IMR-90 (cell line): ENCODE measurements at regions not wholly inside any gene's neighbourhood (a gene's known extent, or its start where the extent isn't known, plus 50 kb on each side); places are given as distances from the start of the nearest gene placed in this dataset.

Source experiments
- ATAC-seq: fragments of 200-7000 bp; cut with Tn5 transposase; 2 replicates; pipeline ENCODE4 v1.9.1; 2020; ENCODE audit warnings: low read depth, mild to moderate bottlenecking, moderate library complexity
- BruUV-seq: library from RNA; stranded (reverse); fragments of 400-500 nt; replicated peaks from 2 replicates; lab custom pipeline; 2021; lab: Mats Ljungman, UMichigan
- CTCF ChIA-PET: fragments of 300-600 bp; formaldehyde crosslinking; extraction: SDS; loops from one replicate; lab custom pipeline; 2021; ENCODE audit warnings: antibody characterized with exemption; lab: Yijun Ruan, JAX
- POLR2A ChIA-PET: fragments of 300-600 bp; sonication (Branson Sonifier 250); formaldehyde crosslinking; loops from one replicate; lab custom pipeline; 2022; ENCODE audit warnings: antibody characterized with exemption; ENCODE audit not compliant: unreplicated experiment; lab: Charles Lee
- DNase-seq: peaks from one replicate; pipeline ENCODE4 v3.0.0; 2013
- H2AFZ ChIP-seq: replicated peaks from 2 replicates; pipeline ENCODE3; 2013; ENCODE audit warnings: low read length, mild to moderate bottlenecking; ENCODE audit not compliant: poor library complexity
- H2AK5ac ChIP-seq: 2 replicates; pipeline ENCODE4 v1.6.1; 2013; ENCODE audit warnings: low read depth, low read length, inconsistent platforms
- H2AK9ac ChIP-seq: replicated peaks from 2 replicates; pipeline ENCODE3; 2013; ENCODE audit warnings: mild to moderate bottlenecking, low read depth, low read length, moderate library complexity; ENCODE audit not compliant: poor library complexity
- H2BK120ac ChIP-seq: 2 replicates; pipeline ENCODE4 v1.6.1; 2013; ENCODE audit warnings: low read depth, low read length, inconsistent platforms
- H2BK15ac ChIP-seq: 3 replicates; pipeline ENCODE4 v1.6.1; 2013; ENCODE audit warnings: low read depth, low read length, inconsistent platforms
- H2BK20ac ChIP-seq: 2 replicates; pipeline ENCODE4 v1.6.1; 2013; ENCODE audit warnings: low read depth, mild to moderate bottlenecking, inconsistent platforms, low read length, moderate library complexity
- H2BK5ac ChIP-seq: 2 replicates; pipeline ENCODE4 v1.6.1; 2013; ENCODE audit warnings: mild to moderate bottlenecking, low read depth, low read length, inconsistent platforms; ENCODE audit not compliant: poor library complexity, severe bottlenecking
- H3K14ac ChIP-seq: replicated peaks from 2 replicates; pipeline ENCODE4 v1.6.1; 2013; ENCODE audit warnings: low read depth, low read length, inconsistent platforms
- H3K18ac ChIP-seq: 2 replicates; pipeline ENCODE4 v1.6.1; 2013; ENCODE audit warnings: low read depth, low read length, control low read depth
- H3K23ac ChIP-seq: 2 replicates; pipeline ENCODE4 v1.6.1; 2013; ENCODE audit warnings: low read depth, low read length, inconsistent platforms
- H3K27ac ChIP-seq: 2 replicates; pipeline ENCODE4 v1.5.1; 2013; ENCODE audit warnings: mild to moderate bottlenecking, control low read depth, low read length; ENCODE audit not compliant: insufficient read depth
- H3K27me3 ChIP-seq: 2 replicates; pipeline ENCODE4 v1.6.1; 2013; ENCODE audit warnings: low read length; ENCODE audit not compliant: control insufficient read depth, insufficient read depth
- H3K36me3 ChIP-seq: 2 replicates; pipeline ENCODE4 v1.6.1; 2013; ENCODE audit warnings: low read length, mixed read lengths; ENCODE audit not compliant: control insufficient read depth, insufficient read depth
- H3K4ac ChIP-seq: 2 replicates; pipeline ENCODE4 v1.6.1; 2013; ENCODE audit warnings: low read depth, low read length, inconsistent platforms
- H3K4me1 ChIP-seq: 2 replicates; pipeline ENCODE4 v1.6.1; 2013; ENCODE audit warnings: low read length, mixed read lengths; ENCODE audit not compliant: control insufficient read depth, insufficient read depth
- H3K4me2 ChIP-seq: 2 replicates; pipeline ENCODE4 v1.6.1; 2013; ENCODE audit warnings: low read depth, mild to moderate bottlenecking, control low read depth, low read length, moderate library complexity
- H3K4me3 ChIP-seq: 2 replicates; pipeline ENCODE4 v1.5.1; 2013; ENCODE audit warnings: low read depth, mild to moderate bottlenecking, control low read depth, low read length, moderate library complexity; ENCODE audit not compliant: insufficient read depth
- H3K56ac ChIP-seq: 2 replicates; pipeline ENCODE4 v1.6.1; 2013; ENCODE audit warnings: low read length, inconsistent platforms; ENCODE audit not compliant: insufficient read depth; ENCODE audit errors: extremely low read depth
- H3K79me1 ChIP-seq, 2 experiments: 2 replicates each; pipeline ENCODE4 v1.6.1; 2013; ENCODE audit warnings: low read length in 2 of 2, inconsistent platforms in 1 of 2, low read depth in 1 of 2
- H3K9ac ChIP-seq: 2 replicates; pipeline ENCODE4 v1.6.1; 2013; ENCODE audit warnings: low read depth, low read length, control low read depth
- H3K9me1 ChIP-seq: 2 replicates; pipeline ENCODE4 v1.6.1; 2013; ENCODE audit warnings: low read length, inconsistent platforms; ENCODE audit not compliant: insufficient read depth
- H3K9me3 ChIP-seq: 2 replicates; pipeline ENCODE4 v1.6.1; 2013; ENCODE audit warnings: low read length; ENCODE audit not compliant: control insufficient read depth, insufficient read depth
- H4K20me1 ChIP-seq: 2 replicates; pipeline ENCODE4 v1.6.1; 2013; ENCODE audit warnings: low read length, inconsistent platforms; ENCODE audit not compliant: insufficient read depth
- H4K5ac ChIP-seq: 2 replicates; pipeline ENCODE4 v1.6.1; 2013; ENCODE audit warnings: mild to moderate bottlenecking, low read depth, low read length, control low read depth
- H4K8ac ChIP-seq, 2 experiments: 2 replicates each; pipeline ENCODE4 v1.6.1; 2013; ENCODE audit warnings: low read depth in 2 of 2, low read length in 2 of 2, control low read depth in 1 of 2, inconsistent platforms in 1 of 2
- H4K91ac ChIP-seq: 2 replicates; pipeline ENCODE4 v1.6.1; 2013; ENCODE audit warnings: low read depth, low read length, inconsistent platforms; ENCODE audit not compliant: insufficient read depth
- BHLHE40 ChIP-seq: fragments of 150-350 bp; IDR thresholded peaks from 2 replicates; pipeline ENCODE4 v1.6.1; 2016; ENCODE audit warnings: mild to moderate bottlenecking, low read depth, low read length
- ELK1 ChIP-seq: fragments of 150-350 bp; IDR thresholded peaks from 2 replicates; pipeline ENCODE4 v1.6.1; 2016; ENCODE audit warnings: low read depth, mild to moderate bottlenecking, low read length, moderate library complexity, borderline replicate concordance
- FOS ChIP-seq: fragments of 150-350 bp; IDR thresholded peaks from 2 replicates; pipeline ENCODE4 v1.6.1; 2016; ENCODE audit warnings: low read depth, low read length
- MAZ ChIP-seq: IDR thresholded peaks from 2 replicates; pipeline ENCODE4 v1.6.1; 2012; ENCODE audit warnings: low read depth, mild to moderate bottlenecking, low read length, improper control_type of control experiment, moderate library complexity, borderline replicate concordance
- MXI1 ChIP-seq: IDR thresholded peaks from 2 replicates; pipeline ENCODE4 v1.6.1; 2012; ENCODE audit warnings: low read depth, mild to moderate bottlenecking, low read length, moderate library complexity, borderline replicate concordance
- NFE2L2 ChIP-seq: fragments of 150-350 bp; IDR thresholded peaks from 2 replicates; pipeline ENCODE4 v1.6.1; 2016; ENCODE audit warnings: low read depth, mild to moderate bottlenecking, low read length
- POLR2A ChIP-seq: IDR thresholded peaks from 2 replicates; pipeline ENCODE4 v1.6.1; 2012; ENCODE audit warnings: mild to moderate bottlenecking, low read depth, low read length
- RCOR1 ChIP-seq: IDR thresholded peaks from 2 replicates; pipeline ENCODE4 v1.6.1; 2012; ENCODE audit warnings: mild to moderate bottlenecking, low read length, improper control_type of control experiment; ENCODE audit not compliant: insufficient replicate concordance
- RFX5 ChIP-seq: IDR thresholded peaks from 2 replicates; pipeline ENCODE4 v1.8.0; 2012; ENCODE audit warnings: low read depth, mild to moderate bottlenecking, low read length, moderate library complexity
- SMC3 ChIP-seq: fragments of 150-350 bp; IDR thresholded peaks from 2 replicates; pipeline ENCODE4 v1.6.1; 2016; ENCODE audit warnings: low read depth, mild to moderate bottlenecking, antibody characterized with exemption, low read length, moderate library complexity
- WGBS, 2 experiments: methylation state at CpG; one replicate each; pipeline versions ENCODE4 v1.1.5 to v1.1.7; 2013; ENCODE audit warnings: missing lambda C conversion rate in 2 of 2; ENCODE audit not compliant: insufficient read length in 1 of 2; ENCODE audit errors: extremely low coverage in 2 of 2; 5-methylcytosine and 5-hydroxymethylcytosine counted together
- dilution Hi-C: fragments of 300-500 bp; cut with HindIII; formaldehyde crosslinking; loops from one replicate; pipeline ENCODE4 v1.14.3; 2018; ENCODE audit warnings: low sequenced_read_pairs; ENCODE audit not compliant: unreplicated experiment
- in situ Hi-C: fragments of 300-500 bp; cut with MboI; formaldehyde crosslinking; loops from 3 replicates; pipeline ENCODE4 v1.14.3; 2019; ENCODE audit warnings: low sequenced_read_pairs, inconsistent platforms, mixed read lengths
- intact Hi-C: fragments of 100-400 bp; cut with micrococcal nuclease; formaldehyde crosslinking; loops from 2 replicates; pipeline ENCODE4 v1.10.0; 2022
- TF ChIP-seq, protein P1 (sequence below): fragments of 150-350 bp; IDR thresholded peaks from 2 replicates; pipeline ENCODE4 v1.6.1; 2017; ENCODE audit warnings: mild to moderate bottlenecking, antibody characterized with exemption, low read length, low read depth

- Histone ChIP-seq H2BK5ac (no peak overlapping the region), H3K36me3 (no peaks in the 10 kb centered on the region), H3K9ac (no peak overlapping the region), H2BK15ac (no peak overlapping the region), H3K79me1 (no peaks in the 10 kb centered on the region), H3K9me3 (peaks cover 36% of the 10 kb centered on the region), H4K8ac (no peak overlapping the region), H3K9me1 (no peaks in the 10 kb centered on the region), H3K18ac (no peak overlapping the region), H3K56ac (no peak overlapping the region), H2AK9ac (no peak overlapping the region), H3K4me1 (no peaks in the 10 kb centered on the region), H3K4ac (no peak overlapping the region), H2BK120ac (no peak overlapping the region), H3K27ac (no peak overlapping the region), H2AFZ (no peak overlapping the region), H3K27me3 (no peaks in the 10 kb centered on the region), H4K5ac (no peak overlapping the region), H4K91ac (no peak overlapping the region), H2AK5ac (no peak overlapping the region), H3K23ac (no peak overlapping the region), H3K4me2 (no peak overlapping the region), H2BK20ac (no peak overlapping the region), H4K20me1 (no peaks in the 10 kb centered on the region), H3K14ac (no peak overlapping the region), H3K4me3 (no peak overlapping the region)
- 18% methylated on average over 2 of the region's 5 CpGs; no CpG with 5 or more reads in 1 of the 2 experiments for WGBS, 2 experiments
- no peak for TF ChIP-seq FOS
- TF ChIP-seq RCOR1, result no peak
- no peak for TF ChIP-seq RFX5
- TF ChIP-seq, protein P1, sequence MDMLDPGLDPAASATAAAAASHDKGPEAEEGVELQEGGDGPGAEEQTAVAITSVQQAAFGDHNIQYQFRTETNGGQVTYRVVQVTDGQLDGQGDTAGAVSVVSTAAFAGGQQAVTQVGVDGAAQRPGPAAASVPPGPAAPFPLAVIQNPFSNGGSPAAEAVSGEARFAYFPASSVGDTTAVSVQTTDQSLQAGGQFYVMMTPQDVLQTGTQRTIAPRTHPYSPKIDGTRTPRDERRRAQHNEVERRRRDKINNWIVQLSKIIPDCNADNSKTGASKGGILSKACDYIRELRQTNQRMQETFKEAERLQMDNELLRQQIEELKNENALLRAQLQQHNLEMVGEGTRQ, result no peak
- no peak for TF ChIP-seq MXI1
- no peak for TF ChIP-seq ELK1
- TF ChIP-seq NFE2L2, result no peak
- no peak for TF ChIP-seq SMC3
- no peak for TF ChIP-seq BHLHE40
- TF ChIP-seq POLR2A, result no peak
- TF ChIP-seq MAZ, result no peak
- intact Hi-C loops, result no loop called here
- no TSS peak for BruUV-seq
- no peak for DNase-seq
- ChIA-PET POLR2A (no interaction called here), CTCF (no interaction called here)
- ATAC-seq, result no peak
- in situ Hi-C loops, result loop anchor here (25.0 kb wide), 2 partner anchors 112 to 287 kb away; no protein-coding TSS in a partner anchor
- dilution Hi-C loops, result no loop called here
These were observed 80.1 kb upstream of the SDK2 start for GRCh38 chr17:73724341-73724740.
